ENCODE measurements at regions not wholly inside any gene's neighbourhood (a gene's known extent, or its start where the extent isn't known, plus 50 kb on each side); places are given as distances from the start of the nearest gene placed in this dataset.

GRCh38 chr18:38263066-38263465 lies 697.5 kb upstream of the CELF4 start:
- no peaks in the 10 kb centered on the region for H3K36me3 Mint-ChIP-seq

DNA sequence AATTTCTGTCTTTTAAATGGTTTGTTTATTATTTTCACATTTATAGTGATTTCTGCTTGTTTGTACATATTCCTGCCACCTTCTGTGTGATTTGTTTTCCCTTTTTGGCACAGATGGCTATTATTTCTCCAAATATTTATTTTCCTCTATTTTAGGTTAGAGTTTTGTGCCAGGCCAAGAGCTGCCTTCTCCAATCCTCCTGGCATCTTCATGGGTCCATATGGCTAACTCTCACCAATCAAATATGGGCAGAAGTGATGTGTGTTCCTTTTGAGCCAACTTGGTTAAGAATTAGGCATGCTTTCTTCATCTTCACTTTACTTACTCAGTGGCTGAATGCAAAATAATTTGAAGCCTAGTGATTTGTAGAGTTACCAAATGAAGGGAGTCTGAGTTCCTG lies 697.1 kb upstream of the CELF4 start:
- H3K27me3 Mint-ChIP-seq (ENCODE audit: low read depth in 2 of 2): no peaks in the 10 kb centered on the region
- no peak for ATAC-seq

More at GRCh38 chr18:38263066-38263465, 697.5 kb upstream of the CELF4 start:
- no peaks in the 10 kb centered on the region for H3K4me1 ChIP-seq (ENCODE audit: control insufficient read depth, insufficient read depth, low read length)
- no peak for TF ChIP-seq CTCF (IDR thresholded peaks at IDR 0.05)
- no peaks in the 10 kb centered on the region for H3K9me3 ChIP-seq (ENCODE audit: control insufficient read depth, insufficient read depth, low read length)
- no peak overlapping the region for H3K27ac ChIP-seq (ENCODE audit: low read length)
- Mint-ChIP-seq H3K4me3 (no peak overlapping the region), H3K9me3 (peaks cover 10 to 14% of the 10 kb centered on the region in 2 donors), H3K4me1 (no peaks in the 10 kb centered on the region), H3K27ac (no peak overlapping the region), H3K27me3 (ENCODE audit: low read depth in 2 of 2) (no peaks in the 10 kb centered on the region)
- DNase-seq (no peak), ATAC-seq (no peak)
- 57% methylated on average over 1 of the region's 2 CpGs for WGBS (ENCODE audit: insufficient coverage)
- no peak overlapping the region for H3K4me3 ChIP-seq (ENCODE audit: low read length)
- intact Hi-C loops (cut with micrococcal nuclease): no loop called here
- H3K27me3 ChIP-seq (ENCODE audit: control insufficient read depth, insufficient read depth, low read length): no peaks in the 10 kb centered on the region
- no peaks in the 10 kb centered on the region for H3K36me3 ChIP-seq (ENCODE audit: control insufficient read depth, insufficient read depth, low read length)

GRCh38 chr18:38257661-38258060 lies 692.1 kb upstream of the CELF4 start:
- Histone ChIP-seq H3K4me1 (ENCODE audit: control insufficient read depth, insufficient read depth, low read length) (no peaks in the 10 kb centered on the region), H3K4me3 (ENCODE audit: low read length) (no peak overlapping the region), H3K9me3 (ENCODE audit: control insufficient read depth, insufficient read depth, low read length) (no peaks in the 10 kb centered on the region), H3K27ac (ENCODE audit: low read length) (no peak overlapping the region), H3K36me3 (ENCODE audit: control insufficient read depth, insufficient read depth, low read length) (no peaks in the 10 kb centered on the region), H3K27me3 (ENCODE audit: control insufficient read depth, insufficient read depth, low read length) (no peaks in the 10 kb centered on the region)
- DNase-seq: no peak
- TF ChIP-seq CTCF (IDR thresholded peaks at IDR 0.05): no peak
- intact Hi-C loops (cut with micrococcal nuclease): no loop called here
- H3K4me3 Mint-ChIP-seq: no peak overlapping the region
- no peak overlapping the region for H3K27ac Mint-ChIP-seq
- 15% methylated on average over 4 of the region's 4 CpGs for WGBS (ENCODE audit: insufficient coverage)
- H3K27me3 Mint-ChIP-seq (ENCODE audit: low read depth in 2 of 2): no peaks in the 10 kb centered on the region
- no peak for ATAC-seq
- H3K4me1 Mint-ChIP-seq: no peaks in the 10 kb centered on the region
- no peaks in the 10 kb centered on the region for H3K36me3 Mint-ChIP-seq
- peaks cover 11 to 17% of the 10 kb centered on the region in 2 donors for H3K9me3 Mint-ChIP-seq

More for the DNA sequence above, 697.1 kb upstream of the CELF4 start:
- Histone ChIP-seq H3K4me1 (ENCODE audit: control insufficient read depth, insufficient read depth, low read length) (no peaks in the 10 kb centered on the region), H3K36me3 (ENCODE audit: control insufficient read depth, insufficient read depth, low read length) (no peaks in the 10 kb centered on the region), H3K9me3 (ENCODE audit: control insufficient read depth, insufficient read depth, low read length) (no peaks in the 10 kb centered on the region), H3K4me3 (ENCODE audit: low read length) (no peak overlapping the region), H3K27me3 (ENCODE audit: control insufficient read depth, insufficient read depth, low read length) (no peaks in the 10 kb centered on the region), H3K27ac (ENCODE audit: low read length) (no peak overlapping the region)
- H3K4me1 Mint-ChIP-seq: no peaks in the 10 kb centered on the region
- no peak overlapping the region for H3K27ac Mint-ChIP-seq
- intact Hi-C loops (cut with micrococcal nuclease): no loop called here
- no peaks in the 10 kb centered on the region for H3K36me3 Mint-ChIP-seq
- DNase-seq: no peak
- peaks cover 11 to 14% of the 10 kb centered on the region in 2 donors for H3K9me3 Mint-ChIP-seq
- H3K4me3 Mint-ChIP-seq: no peak overlapping the region
- TF ChIP-seq CTCF (IDR thresholded peaks at IDR 0.05): no peak

- H3K27me3 ChIP-seq (ENCODE audit: control insufficient read depth, insufficient read depth, low read length): no peaks in the 10 kb centered on the region
- Mint-ChIP-seq H3K27me3 (ENCODE audit: low read depth in 2 of 2) (no peaks in the 10 kb centered on the region), H3K36me3 (no peaks in the 10 kb centered on the region), H3K27ac (no peak overlapping the region), H3K9me3 (peaks cover 11 to 14% of the 10 kb centered on the region in 2 donors), H3K4me3 (no peak overlapping the region), H3K4me1 (no peaks in the 10 kb centered on the region)
- 89% methylated on average over 1 of the region's 2 CpGs for WGBS (ENCODE audit: insufficient coverage)
- no peak overlapping the region for H3K27ac ChIP-seq (ENCODE audit: low read length)
- ATAC-seq (no peak), DNase-seq (no peak)
- TF ChIP-seq CTCF (IDR thresholded peaks at IDR 0.05): no peak
- intact Hi-C loops (cut with micrococcal nuclease): no loop called here
- H3K9me3 ChIP-seq (ENCODE audit: control insufficient read depth, insufficient read depth, low read length): no peaks in the 10 kb centered on the region
- H3K4me1 ChIP-seq (ENCODE audit: control insufficient read depth, insufficient read depth, low read length): no peaks in the 10 kb centered on the region
- no peaks in the 10 kb centered on the region for H3K36me3 ChIP-seq (ENCODE audit: control insufficient read depth, insufficient read depth, low read length)
- H3K4me3 ChIP-seq (ENCODE audit: low read length): no peak overlapping the region
Observed at GRCh38 chr18:38256366-38256765, 690.8 kb upstream of the CELF4 start.
